GM18505 (cell line): ENCODE measurements at regions not wholly inside any gene's neighbourhood (a gene's known extent, or its start where the extent isn't known, plus 50 kb on each side); places are given as distances from the start of the nearest gene placed in this dataset.
"Not testable (repeated sequence)": the region's sequence is repeated elsewhere in the genome, so short reads cannot be mapped to it uniquely, and the experiment has no call there.

ENCODE experiments used
- ATAC-seq: cut with Tn5 transposase; IDR thresholded peaks from one replicate; pipeline ENCODE4 v1.9.1; 2021; ENCODE audit not compliant: unreplicated experiment
- POLR2A ChIP-seq: IDR thresholded peaks from 4 replicates; pipeline ENCODE4 v1.6.1; 2011; ENCODE audit warnings: borderline replicate concordance; ENCODE audit not compliant: insufficient read depth, insufficient read length; ENCODE audit errors: extremely low read depth

DNA sequence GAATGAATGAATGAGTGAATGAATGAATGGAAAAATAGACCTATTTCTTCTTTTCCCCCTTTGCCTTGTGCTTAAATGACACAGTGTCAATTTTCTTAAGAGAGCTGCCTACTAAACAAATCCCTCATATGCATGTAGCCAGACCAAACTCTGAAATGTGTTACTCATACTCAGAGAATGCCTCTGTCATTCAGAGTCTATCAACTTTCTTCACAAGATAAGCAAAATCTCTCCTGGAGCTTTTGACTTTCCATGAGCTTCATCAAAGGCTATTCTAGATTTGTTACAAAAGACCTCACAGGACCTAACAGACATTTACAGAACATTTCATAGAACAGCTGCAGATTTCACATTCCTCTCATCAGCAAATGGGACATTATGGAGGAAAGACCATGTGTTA, 275.7 kb upstream of the MSX2 start:
- ATAC-seq: no peak
- TF ChIP-seq POLR2A: no peak

- no peak for ATAC-seq
Measured at GRCh38 chr5:174453690-174454089, 270.7 kb upstream of the MSX2 start.

DNA sequence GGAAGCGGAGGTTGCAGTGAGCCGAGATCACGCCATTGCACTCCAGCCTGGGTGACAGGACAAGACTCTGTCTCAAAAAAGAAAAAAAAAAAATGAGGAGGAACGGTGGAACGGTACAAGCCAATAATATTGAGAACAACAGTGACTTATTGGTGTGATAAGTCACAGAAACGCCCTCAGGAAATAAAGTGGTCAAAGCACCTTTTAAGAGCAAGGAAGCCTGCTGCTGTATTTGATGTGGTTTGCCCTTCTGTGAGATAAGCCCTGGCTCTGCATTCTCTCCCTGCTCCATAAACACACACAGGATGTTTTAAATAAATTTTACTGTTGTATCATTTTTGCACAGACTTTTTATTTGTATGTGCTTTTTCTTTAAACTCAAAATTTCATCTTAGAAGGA, 269.9 kb upstream of the MSX2 start:
- no peak for ATAC-seq
- TF ChIP-seq POLR2A: no peak

More at GRCh38 chr5:174453690-174454089, 270.7 kb upstream of the MSX2 start:
- no peak for TF ChIP-seq POLR2A

GRCh38 chr5:174454890-174455289, 269.5 kb upstream of the MSX2 start:
- TF ChIP-seq POLR2A: no peak
- ATAC-seq: no peak

DNA sequence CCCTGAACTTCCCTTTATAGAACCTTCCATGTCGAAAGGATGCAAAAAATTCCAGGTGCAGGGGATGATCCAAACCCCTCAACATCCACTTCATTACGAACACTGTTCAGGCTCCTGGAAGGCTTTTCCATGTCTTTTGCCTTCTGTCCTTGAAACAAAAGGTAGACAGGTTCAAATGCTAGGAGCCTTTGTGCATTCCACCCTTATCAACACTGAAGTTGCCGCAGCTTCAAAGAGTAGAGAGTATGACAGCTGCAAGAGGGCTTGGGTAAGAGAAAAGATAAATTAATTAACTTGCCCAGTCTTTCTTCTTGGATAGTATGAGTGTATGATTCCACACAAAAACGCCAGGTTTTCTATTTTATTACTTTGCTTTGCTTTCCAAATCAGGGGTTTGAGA, 269.1 kb upstream of the MSX2 start:
- no peak for ATAC-seq

DNA sequence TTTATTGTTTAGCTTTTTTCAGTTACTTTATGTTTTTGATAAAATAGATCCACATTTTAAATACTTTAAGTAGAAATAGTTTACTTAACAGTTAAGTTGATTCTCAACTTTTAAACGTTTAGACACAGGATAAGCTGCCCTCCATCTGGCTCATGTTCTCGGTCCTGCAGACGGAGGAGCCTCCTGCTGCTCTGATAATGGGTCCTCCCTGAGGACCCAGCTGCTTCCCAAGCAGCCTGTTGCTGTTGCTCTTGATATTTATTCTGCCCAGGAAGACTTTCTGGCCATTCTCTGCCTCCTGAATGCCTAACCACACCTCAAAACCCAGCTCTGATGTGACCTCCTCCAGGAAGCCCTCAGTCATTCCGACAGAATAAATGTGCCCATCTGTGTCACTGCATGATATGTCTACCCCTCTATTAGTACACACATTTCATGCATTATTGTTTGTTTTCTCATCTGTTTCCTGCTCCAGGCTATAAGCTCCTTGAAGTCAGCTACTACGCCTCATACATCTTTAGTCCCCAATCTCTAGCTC, 267.2 kb upstream of the MSX2 start:
- no peak for ATAC-seq
- TF ChIP-seq POLR2A: no peak

More for the DNA sequence above, 269.1 kb upstream of the MSX2 start:
- TF ChIP-seq POLR2A: no peak

DNA sequence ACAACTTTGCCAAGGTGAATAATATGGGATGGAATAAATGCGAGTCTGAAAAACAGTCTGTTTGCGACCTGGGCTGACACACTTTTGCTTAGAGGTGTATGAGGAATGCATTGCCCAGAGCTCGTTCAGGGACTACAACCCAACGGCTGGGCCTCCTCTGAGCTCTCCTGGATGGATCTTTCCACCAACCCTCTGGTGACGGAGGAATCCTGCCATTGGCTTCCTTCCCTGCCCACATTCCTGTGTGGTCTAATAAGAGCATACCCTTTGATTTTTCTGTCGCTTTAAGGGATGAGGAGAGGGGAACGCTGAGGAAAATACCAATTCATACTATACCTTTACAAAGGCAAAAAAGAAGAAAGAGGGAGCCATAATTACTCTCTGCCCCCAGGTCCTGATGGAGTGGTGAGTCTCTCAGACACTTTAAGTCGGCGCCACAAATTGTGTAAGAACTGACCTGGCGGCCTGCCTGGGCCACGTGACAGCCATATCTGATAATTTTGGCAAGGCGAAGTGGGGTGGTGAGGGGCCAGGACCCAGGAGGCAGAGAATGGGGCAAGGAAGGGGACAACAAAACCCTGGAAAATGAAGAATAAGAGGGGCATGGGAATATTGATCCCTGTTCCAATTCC, 265.2 kb upstream of the MSX2 start:
- TF ChIP-seq POLR2A: no peak
- no peak for ATAC-seq

- no peak for ATAC-seq
- TF ChIP-seq POLR2A: no peak
Measured at GRCh38 chr5:174459832-174460448, 264.4 kb upstream of the MSX2 start.

GRCh38 chr5:174462129-174462528, 262.3 kb upstream of the MSX2 start:
- TF ChIP-seq POLR2A: no peak
- ATAC-seq: no peak

DNA sequence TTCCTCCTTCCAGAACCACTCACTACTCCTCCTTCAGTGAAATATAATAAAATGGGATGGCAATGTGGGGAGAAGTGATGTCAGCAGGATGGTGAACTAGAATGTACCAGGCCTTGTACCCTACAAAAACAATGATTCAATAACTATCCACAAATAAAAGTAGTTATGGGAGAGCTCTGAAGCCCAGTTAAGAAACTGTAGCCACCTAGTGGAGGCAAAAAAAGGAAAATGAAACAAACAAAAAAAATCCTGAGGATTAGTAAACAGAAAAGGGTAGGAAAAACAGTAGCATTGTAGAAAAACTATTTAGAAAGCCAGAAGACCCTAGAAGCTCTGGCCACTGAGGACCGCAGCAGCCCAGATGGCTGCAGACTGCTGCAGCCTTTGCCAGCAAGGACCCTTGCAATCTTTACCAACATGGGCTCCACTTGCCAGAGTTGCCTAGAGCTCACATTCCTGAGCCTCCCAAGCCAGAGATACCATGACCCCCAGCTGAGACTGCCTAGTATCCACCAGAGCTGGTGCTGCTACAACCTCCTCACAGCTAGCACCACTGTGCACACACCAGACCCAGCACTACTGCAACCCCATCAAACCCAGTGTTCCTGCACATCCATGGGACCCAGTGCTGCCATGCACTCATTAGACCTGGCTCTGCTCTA, 259.7 kb upstream of the MSX2 start:
- ATAC-seq: no peak
- no peak for TF ChIP-seq POLR2A

GRCh38 chr5:174471528-174471927, 252.9 kb upstream of the MSX2 start:
- not testable (repeated sequence) for ATAC-seq

DNA sequence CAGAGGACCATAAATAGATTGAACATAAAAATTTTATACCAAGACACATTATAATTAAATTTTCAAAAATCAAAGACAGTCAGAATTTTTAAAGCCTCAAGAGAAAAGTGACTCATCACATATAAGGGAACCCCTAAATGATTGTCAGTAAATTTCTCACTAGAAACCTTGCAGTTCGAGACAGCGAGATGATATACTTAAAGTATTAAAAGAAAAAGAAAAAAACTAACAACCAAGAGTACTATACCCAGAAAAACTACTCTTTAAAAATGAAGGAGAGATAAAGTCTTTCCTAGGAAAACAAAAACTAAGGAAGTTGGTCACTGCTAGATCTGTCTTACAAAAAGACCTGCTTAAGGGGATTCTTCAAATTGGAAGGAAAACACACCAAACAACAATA, 251.4 kb upstream of the MSX2 start:
- no peak for TF ChIP-seq POLR2A
- ATAC-seq: no peak

- not testable (repeated sequence) for ATAC-seq
Measured at GRCh38 chr5:174476001-174476400, 248.4 kb upstream of the MSX2 start.

- TF ChIP-seq POLR2A: no peak
- ATAC-seq: no peak
Measured at GRCh38 chr5:174479325-174479724, 245.1 kb upstream of the MSX2 start.
